ENCODE measurements at regions not wholly inside any gene's neighbourhood (a gene's known extent, or its start where the extent isn't known, plus 50 kb on each side); places are given as distances from the start of the nearest gene placed in this dataset.

GRCh38 chr10:128901236-128901635 lies 565.8 kb upstream of the MGMT start:
- peaks cover 15% of the 10 kb centered on the region for H3K27me3 Mint-ChIP-seq
- no peaks in the 10 kb centered on the region for H3K9me3 Mint-ChIP-seq
- H3K27ac Mint-ChIP-seq, result no peak overlapping the region
- no peaks in the 10 kb centered on the region for H3K36me3 Mint-ChIP-seq
- no peak overlapping the region for H3K4me3 Mint-ChIP-seq
- TF ChIP-seq, protein P1, sequence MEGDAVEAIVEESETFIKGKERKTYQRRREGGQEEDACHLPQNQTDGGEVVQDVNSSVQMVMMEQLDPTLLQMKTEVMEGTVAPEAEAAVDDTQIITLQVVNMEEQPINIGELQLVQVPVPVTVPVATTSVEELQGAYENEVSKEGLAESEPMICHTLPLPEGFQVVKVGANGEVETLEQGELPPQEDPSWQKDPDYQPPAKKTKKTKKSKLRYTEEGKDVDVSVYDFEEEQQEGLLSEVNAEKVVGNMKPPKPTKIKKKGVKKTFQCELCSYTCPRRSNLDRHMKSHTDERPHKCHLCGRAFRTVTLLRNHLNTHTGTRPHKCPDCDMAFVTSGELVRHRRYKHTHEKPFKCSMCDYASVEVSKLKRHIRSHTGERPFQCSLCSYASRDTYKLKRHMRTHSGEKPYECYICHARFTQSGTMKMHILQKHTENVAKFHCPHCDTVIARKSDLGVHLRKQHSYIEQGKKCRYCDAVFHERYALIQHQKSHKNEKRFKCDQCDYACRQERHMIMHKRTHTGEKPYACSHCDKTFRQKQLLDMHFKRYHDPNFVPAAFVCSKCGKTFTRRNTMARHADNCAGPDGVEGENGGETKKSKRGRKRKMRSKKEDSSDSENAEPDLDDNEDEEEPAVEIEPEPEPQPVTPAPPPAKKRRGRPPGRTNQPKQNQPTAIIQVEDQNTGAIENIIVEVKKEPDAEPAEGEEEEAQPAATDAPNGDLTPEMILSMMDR (conservative IDR thresholded peaks at IDR 0.05), result no peak
- peaks cover 12% of the 10 kb centered on the region for H3K4me1 Mint-ChIP-seq (ENCODE audit: unreplicated experiment)
- DNase-seq (ENCODE audit: extremely low spot score, unreplicated experiment), result no peak

- Mint-ChIP-seq H3K4me3 (no peak overlapping the region), H3K4me1 (ENCODE audit: unreplicated experiment) (peaks cover 8% of the 10 kb centered on the region), H3K27ac (no peak overlapping the region), H3K36me3 (no peaks in the 10 kb centered on the region), H3K9me3 (no peaks in the 10 kb centered on the region), H3K27me3 (peaks cover 11% of the 10 kb centered on the region)
- DNase-seq (ENCODE audit: extremely low spot score, unreplicated experiment), result peak; percentile 31
- TF ChIP-seq, protein P1 (conservative IDR thresholded peaks at IDR 0.05), result no peak
These were observed 564.9 kb upstream of the MGMT start for GRCh38 chr10:128902031-128902710.

GRCh38 chr10:128907155-128907941 lies 559.7 kb upstream of the MGMT start:
- Mint-ChIP-seq H3K9me3 (no peaks in the 10 kb centered on the region), H3K4me1 (ENCODE audit: unreplicated experiment) (peaks cover 21% of the 10 kb centered on the region), H3K27ac (no peak overlapping the region), H3K4me3 (no peak overlapping the region), H3K27me3 (peaks cover 9% of the 10 kb centered on the region), H3K36me3 (no peaks in the 10 kb centered on the region)
- no peak for DNase-seq (ENCODE audit: extremely low spot score, unreplicated experiment)
- TF ChIP-seq, protein P1 (conservative IDR thresholded peaks at IDR 0.05), result no peak

DNA sequence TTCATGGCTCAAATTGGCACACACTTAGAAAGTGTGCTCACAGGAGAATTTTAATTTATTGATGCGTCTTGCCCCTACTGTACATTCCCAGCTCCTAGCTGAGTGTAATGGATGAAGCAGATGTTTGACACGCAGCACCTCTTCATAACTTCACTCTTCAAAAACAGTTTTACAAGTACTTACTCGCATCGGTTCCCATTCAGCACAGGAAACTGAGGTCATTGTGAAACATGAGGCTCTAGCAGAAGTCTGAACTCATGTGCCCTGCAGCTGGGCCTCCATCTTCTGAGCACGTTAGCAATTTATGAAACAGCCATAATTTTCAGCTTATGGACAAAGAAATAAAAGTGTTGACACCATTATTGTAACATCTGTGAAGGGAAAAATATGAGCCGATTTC lies 558.9 kb upstream of the MGMT start:
- H3K4me1 Mint-ChIP-seq (ENCODE audit: unreplicated experiment), result peaks cover 21% of the 10 kb centered on the region
- no peak overlapping the region for H3K4me3 Mint-ChIP-seq
- H3K36me3 Mint-ChIP-seq, result no peaks in the 10 kb centered on the region
- no peaks in the 10 kb centered on the region for H3K9me3 Mint-ChIP-seq
- no peak for DNase-seq (ENCODE audit: extremely low spot score, unreplicated experiment)
- H3K27ac Mint-ChIP-seq, result no peak overlapping the region
- TF ChIP-seq, protein P1 (conservative IDR thresholded peaks at IDR 0.05), result no peak
- H3K27me3 Mint-ChIP-seq, result peaks cover 6% of the 10 kb centered on the region

DNA sequence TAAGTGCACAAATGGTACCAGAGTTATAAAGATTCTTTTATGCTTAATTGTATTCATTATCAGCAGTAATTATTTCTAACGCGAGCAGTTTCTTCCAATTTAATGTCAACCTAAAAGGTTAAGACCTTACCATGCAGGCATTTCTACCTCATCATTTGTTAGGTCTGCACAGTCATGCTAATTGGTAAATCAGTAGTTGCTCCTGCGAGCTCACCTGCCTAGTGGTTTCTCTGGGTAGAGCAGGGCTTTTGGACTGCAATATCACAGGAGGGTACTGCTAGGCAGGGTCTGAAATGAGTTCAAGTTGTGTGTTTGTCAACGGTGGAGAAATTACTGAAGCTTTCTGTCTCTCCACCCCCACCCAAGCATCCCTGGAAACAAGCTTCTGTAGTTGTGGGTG lies 558.5 kb upstream of the MGMT start:
- H3K36me3 Mint-ChIP-seq, result no peaks in the 10 kb centered on the region
- TF ChIP-seq, protein P1 (conservative IDR thresholded peaks at IDR 0.05), result peak; percentile 37
- no peak overlapping the region for H3K27ac Mint-ChIP-seq
- no peaks in the 10 kb centered on the region for H3K9me3 Mint-ChIP-seq
- DNase-seq (ENCODE audit: extremely low spot score, unreplicated experiment), result no peak
- peaks cover 21% of the 10 kb centered on the region for H3K4me1 Mint-ChIP-seq (ENCODE audit: unreplicated experiment)
- H3K27me3 Mint-ChIP-seq, result peaks cover 9% of the 10 kb centered on the region
- no peak overlapping the region for H3K4me3 Mint-ChIP-seq

All from type B pancreatic cell (in vitro differentiated cells).